DND-41 (cell line): ENCODE measurements at regions not wholly inside any gene's neighbourhood (a gene's known extent, or its start where the extent isn't known, plus 50 kb on each side); places are given as distances from the start of the nearest gene placed in this dataset.

ENCODE experiments used
- EZH2 ChIP-seq: IDR thresholded peaks from 3 replicates; pipeline ENCODE4 v1.6.1; 2012; ENCODE audit warnings: borderline replicate concordance, low read depth, mild to moderate bottlenecking, moderate library complexity, low read length, inconsistent platforms; ENCODE audit not compliant: severe bottlenecking
- TF ChIP-seq, protein P1 (sequence below): IDR thresholded peaks from 2 replicates; pipeline ENCODE4 v1.5.1; 2012; ENCODE audit warnings: borderline replicate concordance, low read length, moderate library complexity, mild to moderate bottlenecking; ENCODE audit not compliant: poor library complexity, severe bottlenecking; ENCODE audit errors: extremely low read depth

DNA sequence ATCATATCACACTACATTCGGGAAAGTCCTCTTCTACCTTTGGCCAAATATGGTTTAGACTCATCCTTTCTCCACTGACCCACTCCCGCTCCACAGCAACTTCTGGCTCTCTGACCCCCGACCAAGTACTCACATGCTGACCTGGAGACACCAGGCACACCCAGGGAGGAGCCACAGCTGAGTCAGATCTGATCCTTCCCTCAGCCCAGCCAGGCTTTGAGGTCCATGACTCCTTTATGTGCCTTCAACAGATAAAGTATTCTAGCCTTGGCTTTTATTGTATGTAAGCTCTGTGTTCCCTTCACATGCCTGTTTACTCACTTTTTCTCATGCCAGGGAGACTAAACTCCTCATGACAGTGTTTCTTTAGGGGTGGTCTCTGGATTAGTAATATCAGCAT lies 166.9 kb upstream of the UMPS start:
- TF ChIP-seq, protein P1, sequence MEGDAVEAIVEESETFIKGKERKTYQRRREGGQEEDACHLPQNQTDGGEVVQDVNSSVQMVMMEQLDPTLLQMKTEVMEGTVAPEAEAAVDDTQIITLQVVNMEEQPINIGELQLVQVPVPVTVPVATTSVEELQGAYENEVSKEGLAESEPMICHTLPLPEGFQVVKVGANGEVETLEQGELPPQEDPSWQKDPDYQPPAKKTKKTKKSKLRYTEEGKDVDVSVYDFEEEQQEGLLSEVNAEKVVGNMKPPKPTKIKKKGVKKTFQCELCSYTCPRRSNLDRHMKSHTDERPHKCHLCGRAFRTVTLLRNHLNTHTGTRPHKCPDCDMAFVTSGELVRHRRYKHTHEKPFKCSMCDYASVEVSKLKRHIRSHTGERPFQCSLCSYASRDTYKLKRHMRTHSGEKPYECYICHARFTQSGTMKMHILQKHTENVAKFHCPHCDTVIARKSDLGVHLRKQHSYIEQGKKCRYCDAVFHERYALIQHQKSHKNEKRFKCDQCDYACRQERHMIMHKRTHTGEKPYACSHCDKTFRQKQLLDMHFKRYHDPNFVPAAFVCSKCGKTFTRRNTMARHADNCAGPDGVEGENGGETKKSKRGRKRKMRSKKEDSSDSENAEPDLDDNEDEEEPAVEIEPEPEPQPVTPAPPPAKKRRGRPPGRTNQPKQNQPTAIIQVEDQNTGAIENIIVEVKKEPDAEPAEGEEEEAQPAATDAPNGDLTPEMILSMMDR, result no peak
- no peak for TF ChIP-seq EZH2
